Esophagus squamous epithelium (tissue), 4 donors: ENCODE measurements at regions not wholly inside any gene's neighbourhood (a gene's known extent, or its start where the extent isn't known, plus 50 kb on each side); places are given as distances from the start of the nearest gene placed in this dataset.

Experiments used
- POLR2A ChIP-seq, 4 donors: fragments of 450-650 bp; IDR thresholded peaks; one replicate each; pipeline ENCODE4 v1.6.1; 2017; ENCODE audit warnings: antibody characterized with exemption in 4 of 4, mild to moderate bottlenecking in 4 of 4, moderate library complexity in 3 of 4
- TF ChIP-seq, protein P1 (sequence below), 6 experiments: fragments of 450-650 bp in 4 of 6; fragments of 200-600 bp in 2 of 6; sonication (generic) in 2 of 6; IDR thresholded peaks; one replicate each; pipeline ENCODE4 v1.5.1; 2016 to 2019; ENCODE audit warnings: antibody characterized with exemption in 6 of 6, mild to moderate bottlenecking in 4 of 6, moderate library complexity in 4 of 6

DNA sequence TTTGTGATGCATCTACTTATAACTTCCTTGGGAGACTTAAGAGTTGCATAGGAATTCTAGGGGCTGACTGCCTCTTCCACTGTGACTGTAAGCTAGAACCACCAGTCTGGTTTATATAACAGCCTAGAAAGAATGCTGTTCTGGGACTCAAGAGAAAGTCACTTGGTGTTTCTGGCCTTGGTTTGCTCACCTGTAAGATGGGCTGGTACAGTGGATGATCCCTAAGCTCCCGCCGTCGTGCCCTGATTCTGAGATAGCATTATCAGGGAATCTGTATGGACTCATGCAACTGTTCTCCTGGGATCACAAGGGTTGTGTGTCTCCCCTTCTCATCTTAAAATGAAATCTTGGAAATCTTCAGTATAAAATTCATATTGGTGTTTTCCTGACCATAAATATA is 100.6 kb downstream of the LYZL1 start:
- TF ChIP-seq, protein P1, sequence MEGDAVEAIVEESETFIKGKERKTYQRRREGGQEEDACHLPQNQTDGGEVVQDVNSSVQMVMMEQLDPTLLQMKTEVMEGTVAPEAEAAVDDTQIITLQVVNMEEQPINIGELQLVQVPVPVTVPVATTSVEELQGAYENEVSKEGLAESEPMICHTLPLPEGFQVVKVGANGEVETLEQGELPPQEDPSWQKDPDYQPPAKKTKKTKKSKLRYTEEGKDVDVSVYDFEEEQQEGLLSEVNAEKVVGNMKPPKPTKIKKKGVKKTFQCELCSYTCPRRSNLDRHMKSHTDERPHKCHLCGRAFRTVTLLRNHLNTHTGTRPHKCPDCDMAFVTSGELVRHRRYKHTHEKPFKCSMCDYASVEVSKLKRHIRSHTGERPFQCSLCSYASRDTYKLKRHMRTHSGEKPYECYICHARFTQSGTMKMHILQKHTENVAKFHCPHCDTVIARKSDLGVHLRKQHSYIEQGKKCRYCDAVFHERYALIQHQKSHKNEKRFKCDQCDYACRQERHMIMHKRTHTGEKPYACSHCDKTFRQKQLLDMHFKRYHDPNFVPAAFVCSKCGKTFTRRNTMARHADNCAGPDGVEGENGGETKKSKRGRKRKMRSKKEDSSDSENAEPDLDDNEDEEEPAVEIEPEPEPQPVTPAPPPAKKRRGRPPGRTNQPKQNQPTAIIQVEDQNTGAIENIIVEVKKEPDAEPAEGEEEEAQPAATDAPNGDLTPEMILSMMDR (IDR thresholded peaks at IDR 0.05), result no peak
- TF ChIP-seq POLR2A (IDR thresholded peaks at IDR 0.05), result no peak
